ENCODE measurements at regions not wholly inside any gene's neighbourhood (a gene's known extent, or its start where the extent isn't known, plus 50 kb on each side); places are given as distances from the start of the nearest gene placed in this dataset.
"Not testable (repeated sequence)": the region's sequence is repeated elsewhere in the genome, so short reads cannot be mapped to it uniquely, and the experiment has no call there.

DNA sequence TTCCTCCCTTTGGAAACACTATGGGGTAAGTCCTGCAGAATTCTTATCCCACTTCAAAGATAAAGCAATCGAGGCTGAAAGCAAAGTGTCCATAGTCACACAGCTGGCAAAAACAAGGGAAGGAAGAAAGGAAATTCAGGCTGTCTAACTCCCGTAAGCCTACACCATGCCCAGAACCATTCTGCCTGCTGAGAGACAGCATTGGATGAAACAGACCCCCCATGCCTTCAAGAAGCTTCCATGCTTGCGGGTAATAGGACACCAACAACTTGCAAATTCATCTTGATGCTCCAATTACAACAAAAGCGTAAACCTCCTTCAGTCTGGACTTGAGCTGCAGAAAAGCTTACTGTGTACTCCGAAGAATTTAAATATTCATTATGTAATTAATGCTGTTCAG, 181.1 kb upstream of the WWC1 start:
- no peak for FAIRE-seq

DNA sequence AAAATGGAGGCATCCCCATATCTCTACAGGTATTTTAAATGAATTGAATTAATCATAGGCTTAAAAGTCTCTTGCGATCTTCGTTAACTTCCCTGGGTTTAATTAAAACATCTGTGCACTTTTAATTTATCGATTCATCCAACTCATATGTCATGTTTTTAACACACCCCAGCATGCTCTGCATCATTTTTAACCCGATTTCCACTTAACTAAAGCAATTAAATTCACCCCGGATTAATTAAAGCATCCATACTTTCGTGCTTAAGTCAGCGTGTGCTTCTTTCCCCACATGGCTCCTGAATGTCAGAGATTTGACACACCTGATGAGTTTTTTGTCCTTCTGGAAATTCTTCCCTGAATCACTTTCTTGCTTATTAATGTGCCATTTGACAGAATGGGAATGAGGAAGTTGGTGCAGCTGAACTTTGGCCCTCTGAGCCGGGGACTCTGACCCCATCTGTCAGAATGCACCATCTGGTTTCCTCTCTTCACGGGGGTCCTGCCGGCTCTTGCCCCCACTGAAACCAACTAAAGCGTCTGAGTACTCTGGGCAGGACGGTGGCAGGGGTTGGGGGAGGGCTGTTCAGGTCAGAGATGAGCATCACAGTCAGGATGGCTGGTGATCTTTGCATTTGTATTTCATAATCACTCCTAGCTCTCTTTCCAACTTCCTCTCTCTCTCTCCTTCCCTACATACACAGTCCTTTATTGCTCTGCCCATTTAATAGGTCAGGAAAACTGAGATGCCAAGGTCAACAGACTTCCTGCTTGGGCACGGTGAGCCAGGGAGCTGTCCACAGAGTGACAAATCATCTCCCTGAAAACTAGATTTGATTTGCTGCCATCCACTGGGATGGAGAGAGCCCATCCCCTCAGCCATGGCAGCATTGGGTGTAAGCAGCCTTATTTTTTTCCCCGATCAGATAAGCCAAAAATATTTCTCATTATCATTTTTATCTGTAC, 180.3 kb upstream of the WWC1 start:
- FAIRE-seq, result no peak

DNA sequence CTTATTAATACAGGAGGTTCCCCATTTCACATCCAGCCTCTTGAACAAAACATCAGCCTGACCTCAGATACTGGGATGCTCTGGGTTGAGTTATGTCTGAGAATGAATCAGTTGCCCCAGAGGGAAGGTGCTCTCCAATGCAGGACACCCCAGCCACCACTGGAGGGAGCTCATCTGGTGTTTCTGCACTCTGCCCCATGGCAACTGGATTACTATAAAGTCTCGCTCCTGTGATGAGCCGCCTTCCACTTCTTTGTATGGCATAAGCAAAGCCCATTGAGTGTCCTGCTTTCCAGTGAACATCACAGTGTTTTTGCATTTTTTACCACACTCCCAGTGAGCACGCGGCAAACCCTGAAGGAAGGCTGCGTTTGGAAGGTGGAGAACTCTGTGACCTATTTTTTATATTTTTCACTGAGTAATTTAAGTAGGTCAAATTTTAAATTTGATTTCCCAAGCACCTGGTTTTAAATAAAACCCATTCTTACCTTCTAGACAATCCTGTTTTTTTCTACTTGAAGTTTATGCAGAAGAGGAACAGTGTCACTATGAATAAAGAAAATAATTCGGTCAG, 176.9 kb upstream of the WWC1 start:
- no peak for FAIRE-seq

DNA sequence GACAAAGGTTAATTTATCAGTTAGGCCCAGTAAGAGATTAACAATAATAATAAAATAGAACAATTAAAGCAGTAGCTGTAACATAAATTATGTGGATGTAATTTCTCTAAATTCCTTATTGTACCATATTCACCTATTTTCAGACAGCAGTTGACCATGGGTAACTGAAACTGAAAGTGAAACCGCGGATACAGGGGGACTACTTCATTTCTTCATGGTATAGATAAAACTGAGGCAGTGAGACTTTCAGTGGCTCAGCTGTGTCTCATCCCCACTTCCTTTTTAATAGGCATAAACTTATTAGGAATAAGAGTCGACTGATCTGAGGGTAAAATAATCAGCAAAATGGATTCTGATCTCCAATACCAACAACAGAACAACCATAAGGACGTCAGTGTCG, 174.0 kb upstream of the WWC1 start:
- no peak for FAIRE-seq

DNA sequence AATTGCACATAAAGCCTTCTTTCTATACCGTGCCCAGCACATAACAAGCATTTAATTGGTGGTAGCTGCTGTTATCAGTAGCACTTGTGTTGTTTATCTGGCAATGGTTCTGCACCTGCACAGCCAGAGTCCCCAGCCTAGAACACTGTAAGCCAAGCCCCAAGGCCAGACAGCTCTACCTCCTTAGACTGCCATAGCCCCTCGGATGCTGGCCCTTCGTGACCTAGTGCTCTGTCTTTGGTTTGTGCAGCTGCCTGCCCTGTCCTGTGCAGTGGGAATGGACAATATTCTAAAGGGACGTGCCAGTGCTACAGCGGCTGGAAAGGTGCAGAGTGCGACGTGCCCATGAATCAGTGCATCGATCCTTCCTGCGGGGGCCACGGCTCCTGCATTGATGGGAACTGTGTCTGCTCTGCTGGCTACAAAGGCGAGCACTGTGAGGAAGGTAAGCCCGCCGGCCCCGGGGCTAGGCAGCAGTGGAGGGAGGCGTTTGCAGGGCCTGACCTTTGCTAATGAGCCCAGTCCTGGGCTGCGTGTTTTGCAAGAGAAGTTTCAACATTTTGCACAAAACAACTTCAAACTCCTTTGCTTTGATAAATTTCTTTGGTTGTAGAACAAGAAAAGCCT, 173.3 kb upstream of the WWC1 start:
- FAIRE-seq, result no peak

DNA sequence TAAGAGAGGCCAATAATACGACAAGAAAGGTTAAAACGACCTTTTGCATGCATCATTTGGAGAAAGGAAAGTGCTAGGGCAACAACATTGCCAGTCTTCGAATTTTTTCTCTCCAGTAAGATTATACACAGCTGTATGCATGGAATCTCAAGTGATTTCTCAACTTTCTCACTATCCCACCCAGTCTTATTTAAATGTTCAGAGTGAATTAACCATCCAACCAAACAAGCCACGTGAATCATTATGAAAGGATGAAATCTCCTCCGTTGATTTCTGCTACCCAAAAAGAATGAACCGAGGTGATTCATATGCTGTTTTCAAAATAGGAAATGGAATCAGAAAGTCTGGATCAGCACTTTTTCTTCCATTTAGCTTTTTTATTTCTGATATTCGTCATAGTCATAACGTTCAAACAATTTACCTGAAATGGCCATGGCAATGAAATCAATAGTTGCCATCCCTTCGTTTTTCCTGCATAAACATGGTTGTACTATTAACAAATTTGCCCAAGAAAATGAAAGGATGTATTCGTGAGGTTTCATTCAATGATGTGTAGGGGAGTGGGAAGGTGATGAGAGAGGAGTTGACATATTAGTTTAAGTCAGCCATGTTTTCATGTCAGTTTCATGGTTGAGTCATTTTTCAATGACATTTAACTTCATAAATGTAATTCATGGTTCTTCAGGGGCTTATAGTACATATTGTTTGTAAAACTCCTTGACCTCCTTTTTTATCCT, 170.9 kb upstream of the WWC1 start:
- no peak for FAIRE-seq

DNA sequence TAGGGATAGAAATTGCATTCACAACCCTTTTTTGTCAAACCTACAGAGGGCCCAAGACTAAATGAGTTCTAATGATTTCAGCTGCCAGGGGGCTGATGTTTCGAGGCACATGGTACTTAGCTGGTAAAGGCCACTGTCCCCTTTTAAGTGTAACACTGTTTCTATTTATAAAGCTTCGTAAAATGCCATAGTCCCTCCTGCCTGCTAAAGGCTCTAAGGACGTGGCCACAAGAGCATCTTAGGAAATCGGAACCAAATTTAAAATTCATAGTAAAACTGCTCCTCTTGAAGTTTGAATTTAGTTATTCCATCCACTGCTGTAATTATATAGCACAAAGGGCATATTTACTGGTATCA, 170.3 kb upstream of the WWC1 start:
- FAIRE-seq, result no peak

DNA sequence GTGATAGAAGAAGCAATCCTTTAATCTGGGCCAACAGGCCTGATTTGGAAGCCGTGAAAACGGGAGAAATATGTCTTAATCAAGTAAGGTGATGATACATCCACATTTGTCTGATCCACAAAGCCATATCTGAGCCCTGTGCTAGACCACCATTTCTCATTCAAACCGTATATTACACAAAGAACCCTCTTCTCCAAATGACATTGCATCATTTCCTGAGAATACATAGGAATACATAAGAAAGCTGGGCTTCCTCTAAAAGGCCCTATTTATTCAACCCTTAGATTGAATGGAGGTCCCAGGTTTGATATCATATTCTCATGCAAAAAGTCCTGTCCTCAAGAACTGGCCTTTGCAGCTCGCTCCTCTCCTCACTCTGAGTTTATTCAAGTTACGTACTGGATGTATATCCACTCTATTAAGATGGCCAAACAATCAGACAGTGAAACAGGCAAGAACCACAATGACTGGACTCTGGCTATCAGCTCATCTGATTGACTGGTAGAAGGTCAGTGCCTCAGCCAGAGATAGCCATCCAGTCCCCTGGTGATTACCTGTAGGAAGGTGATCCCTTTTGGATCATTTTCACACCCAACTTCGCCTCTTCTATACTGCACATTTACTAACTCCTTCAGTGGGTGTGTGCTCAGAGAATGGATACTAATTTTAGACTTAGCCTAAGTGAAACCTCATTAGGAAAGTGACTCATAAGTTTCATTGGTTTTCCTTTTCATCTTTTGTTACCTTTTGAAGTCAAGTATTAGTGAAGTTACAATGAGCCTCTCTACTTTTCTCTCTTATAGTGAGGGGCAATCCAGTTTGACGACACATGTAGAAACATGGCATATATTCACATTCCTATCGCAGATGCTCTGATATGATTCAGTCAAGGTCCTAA, 167.6 kb upstream of the WWC1 start:
- no peak for FAIRE-seq

DNA sequence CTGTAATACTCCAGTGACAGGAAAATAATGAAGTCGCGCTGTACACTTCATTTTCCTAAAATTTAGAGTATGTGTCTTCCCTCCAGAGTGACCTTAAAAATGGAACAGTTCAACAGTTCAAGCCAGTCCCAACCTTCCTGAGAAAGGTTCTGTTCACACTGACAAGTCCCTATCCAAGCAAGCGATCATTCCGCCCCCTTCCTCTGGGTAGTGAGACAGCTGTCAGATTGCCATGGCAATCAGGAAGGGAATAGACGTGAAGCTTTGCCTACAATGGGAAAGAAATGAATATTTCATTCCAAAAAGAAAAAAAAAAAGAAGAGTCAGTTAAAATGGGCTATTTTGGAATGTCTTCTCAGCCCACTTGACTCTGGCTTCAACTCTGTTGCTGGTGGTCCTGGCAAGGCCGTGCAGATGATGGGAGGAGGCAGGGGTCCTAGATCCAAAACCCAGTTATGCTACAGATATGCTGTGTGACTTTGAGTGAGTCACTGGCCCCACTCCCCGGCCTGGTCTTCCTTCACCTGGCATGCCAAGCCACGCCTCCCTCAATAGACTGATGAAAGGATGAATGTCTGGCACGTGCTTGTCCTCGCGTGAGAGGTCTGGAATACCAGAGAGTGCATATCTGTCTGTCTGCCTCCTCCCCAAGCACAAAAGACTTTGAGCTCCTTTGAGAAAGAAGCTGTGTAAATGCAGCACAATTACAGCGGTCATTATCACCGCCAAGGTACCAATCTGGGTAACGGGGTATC, 165.8 kb upstream of the WWC1 start:
- FAIRE-seq, result no peak

DNA sequence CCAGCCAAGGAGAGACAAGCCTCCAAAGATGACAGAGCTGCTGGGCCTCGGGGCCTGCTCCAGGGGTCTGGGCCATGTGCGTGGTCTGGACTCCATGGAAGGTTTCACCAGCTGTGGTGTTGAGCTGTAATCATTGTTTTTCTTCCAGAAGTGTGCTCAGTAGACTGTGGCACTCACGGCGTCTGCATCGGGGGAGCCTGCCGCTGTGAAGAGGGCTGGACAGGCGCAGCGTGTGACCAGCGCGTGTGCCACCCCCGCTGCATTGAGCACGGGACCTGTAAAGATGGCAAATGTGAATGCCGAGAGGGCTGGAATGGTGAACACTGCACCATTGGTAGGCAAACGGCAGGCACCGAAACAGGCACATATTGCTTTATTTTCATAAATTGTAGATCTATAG, 164.8 kb upstream of the WWC1 start:
- no peak for FAIRE-seq

DNA sequence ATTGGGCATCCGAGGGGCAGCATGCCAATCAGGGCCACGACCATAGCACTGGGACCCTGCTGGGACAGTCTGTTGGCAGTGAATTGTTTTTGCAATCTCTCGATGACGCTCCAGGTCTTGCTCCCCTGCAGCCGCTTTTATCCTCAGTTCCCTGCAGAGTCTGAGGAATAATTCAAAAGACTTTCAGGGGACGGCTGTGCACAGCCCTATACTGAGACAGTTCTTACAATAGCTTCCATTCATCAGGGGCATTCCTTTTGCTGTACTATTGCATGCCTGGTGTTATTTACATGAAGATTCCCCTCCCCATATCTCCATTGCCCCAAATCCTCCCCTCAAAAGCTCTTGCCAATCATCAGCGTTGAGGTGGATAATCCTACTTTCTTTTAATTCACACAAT, 163.3 kb upstream of the WWC1 start:
- no peak for FAIRE-seq

DNA sequence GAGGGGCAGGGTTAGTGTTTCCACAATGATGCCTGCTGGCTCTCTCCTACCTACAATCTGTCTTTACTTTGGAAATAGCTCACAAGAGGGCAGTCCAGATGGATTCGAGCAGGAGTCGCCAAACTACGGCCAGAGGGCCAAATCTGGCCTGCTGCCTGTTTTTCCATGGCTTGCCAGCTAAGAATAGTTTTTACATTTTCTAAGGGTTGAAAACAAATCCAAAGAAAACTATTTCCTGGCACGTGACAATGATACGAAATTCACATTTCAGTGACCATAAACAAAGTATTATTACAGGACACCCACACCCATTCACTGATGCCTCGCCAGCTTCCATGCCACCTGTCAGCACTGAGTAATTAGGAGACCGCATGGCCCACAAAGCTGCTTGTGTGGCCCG, 162.9 kb upstream of the WWC1 start:
- no peak for FAIRE-seq

DNA sequence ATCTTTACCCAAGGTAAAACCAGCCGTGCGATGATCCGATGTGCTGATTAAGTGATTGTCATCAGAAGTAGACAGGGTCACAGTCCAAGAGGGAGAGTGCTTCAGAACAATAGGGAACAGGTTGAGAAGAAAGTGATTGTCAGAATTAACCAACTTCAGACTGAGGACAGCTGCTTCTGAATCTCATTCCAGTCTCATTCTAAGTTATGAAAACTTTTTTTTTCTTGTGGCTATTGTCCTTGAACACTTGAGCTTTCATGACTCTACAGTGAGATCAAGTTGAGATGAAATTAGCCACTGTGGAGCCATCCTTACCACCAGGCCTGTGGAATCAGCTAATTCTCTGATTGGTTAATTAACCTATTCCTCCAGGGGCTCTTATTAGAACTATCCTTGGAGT, 159.9 kb upstream of the WWC1 start:
- FAIRE-seq, result no peak

DNA sequence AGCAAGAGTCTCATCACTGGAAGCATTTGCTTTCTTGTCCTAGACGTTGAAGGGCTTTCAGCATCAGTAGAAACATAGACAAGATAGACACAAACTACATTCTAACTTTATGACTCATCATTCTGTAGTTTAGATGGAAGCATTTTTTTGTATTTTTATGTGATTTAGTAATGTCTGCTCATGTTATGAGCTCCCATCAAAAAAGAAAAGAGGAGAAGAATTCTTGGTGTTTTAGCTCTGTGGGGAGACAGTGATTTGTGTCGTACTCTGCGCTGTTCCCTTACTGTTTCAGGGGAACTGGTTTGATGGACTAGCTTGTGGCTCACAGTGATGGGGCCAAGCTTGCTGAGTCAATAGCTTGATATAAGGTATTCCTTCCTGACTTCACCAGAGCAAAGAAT, 159.2 kb upstream of the WWC1 start:
- no peak for FAIRE-seq

DNA sequence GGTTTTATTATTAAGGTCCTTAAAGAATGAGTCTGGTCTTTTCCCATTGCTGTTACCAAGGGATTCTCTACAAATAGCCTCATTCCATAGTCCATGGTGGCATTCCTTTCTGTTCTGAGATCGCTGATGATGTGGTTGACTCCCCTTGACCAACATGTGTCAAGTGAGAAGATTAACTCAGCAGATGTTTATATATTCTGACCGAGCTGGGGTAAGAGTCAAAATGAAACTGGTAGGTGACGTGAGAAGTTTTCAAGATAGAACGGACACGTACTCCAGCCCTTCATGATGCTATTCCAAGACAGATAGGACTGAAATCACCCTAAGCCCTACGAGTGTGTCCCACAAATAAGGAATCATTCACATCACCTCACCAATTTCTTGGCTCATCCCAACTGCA, 155.5 kb upstream of the WWC1 start:
- FAIRE-seq, result no peak

DNA sequence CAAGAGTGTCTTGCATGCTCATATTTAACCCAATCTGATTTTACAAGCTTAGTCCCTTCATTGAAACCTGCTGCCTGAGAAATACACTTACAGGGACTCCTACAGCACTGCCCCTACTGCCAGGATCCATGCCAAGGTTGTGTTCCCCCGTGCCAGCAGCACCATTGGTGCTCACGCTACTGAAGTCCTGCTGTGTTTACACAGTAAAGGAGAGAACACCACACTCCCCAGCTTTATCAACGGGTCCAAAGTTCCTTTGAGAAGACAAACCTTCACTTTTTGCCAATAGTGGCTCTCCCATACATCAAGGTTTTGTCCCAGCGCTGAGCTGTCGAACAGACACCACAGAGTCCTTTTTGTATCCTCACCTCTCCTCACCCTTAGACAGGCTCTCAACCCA, 155.1 kb upstream of the WWC1 start:
- FAIRE-seq, result no peak

DNA sequence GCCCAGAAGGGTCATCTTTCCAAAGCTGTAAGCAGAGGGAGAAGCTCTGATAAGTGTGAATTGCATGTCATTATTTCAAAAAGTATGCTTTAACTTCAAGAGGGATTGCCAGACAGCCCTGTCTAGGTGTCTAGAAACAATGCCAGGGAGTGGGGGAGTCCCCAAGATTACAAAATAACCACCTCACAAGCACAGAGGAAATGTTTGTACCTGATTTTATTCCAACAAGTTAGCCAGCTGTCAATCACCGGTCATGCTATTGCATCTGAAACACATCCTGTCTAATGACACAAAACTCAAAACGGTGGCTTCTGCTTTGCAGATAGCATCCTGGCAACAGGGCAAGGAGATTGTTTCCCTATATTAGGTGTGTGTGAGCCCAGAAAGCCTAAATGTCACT, 154.2 kb upstream of the WWC1 start:
- no peak for FAIRE-seq

DNA sequence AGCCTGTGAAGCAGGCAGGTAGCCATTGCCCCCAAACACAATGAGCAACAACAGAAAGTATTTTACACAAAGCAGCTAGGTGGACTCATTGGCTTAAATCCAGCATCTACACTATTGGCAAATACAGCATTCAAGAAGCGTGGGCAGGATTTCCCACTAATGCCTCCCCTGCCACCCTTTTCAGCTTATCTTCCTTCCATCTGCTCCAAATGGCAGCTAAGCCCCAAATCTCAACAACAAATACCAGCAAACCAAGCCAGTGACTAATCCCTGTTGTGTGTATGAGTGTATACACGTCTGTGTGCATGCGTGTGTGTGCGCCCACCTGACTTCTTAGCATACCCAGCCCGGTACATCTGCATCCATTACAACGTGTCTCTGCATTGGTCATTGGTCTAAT, 151.2 kb upstream of the WWC1 start:
- FAIRE-seq, result no peak

DNA sequence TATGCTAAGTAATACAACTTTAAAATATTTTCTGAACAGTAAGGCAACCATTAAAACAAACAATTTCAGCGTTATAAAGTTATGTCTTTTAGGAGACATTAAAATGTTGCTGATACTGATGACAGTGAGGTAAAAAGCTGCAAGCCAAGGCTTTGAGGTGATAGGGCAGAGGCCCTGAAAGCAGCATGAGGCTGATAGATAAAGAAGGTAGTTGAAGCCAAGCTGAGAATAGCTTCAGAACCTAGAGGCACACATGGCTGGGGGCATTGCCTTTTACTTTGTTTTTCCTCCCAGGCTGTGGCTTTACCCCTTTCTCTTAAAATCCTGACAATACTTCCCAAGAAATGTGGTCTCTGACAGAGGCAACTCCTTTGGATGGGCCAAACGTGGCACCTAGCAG, 149.0 kb upstream of the WWC1 start:
- FAIRE-seq, result no peak

DNA sequence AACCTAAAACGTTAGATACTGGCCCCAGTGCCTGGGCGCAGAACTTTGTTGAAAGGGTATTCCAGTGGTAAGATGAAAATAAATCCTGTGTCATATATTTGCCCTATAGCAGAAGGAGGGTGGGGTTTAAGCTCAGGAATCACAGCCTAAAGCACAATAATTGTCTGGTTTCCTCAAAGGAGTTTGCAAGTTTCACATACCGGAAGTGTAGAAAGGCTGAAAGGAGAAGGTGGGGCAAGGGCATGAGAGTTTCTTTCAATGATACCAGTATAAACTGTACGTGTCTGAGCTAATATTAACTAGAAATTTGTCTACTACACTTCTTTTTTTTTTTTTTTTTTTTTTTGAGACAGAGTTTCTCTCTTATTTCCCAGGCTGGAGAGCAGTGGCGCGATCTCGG, 147.9 kb upstream of the WWC1 start:
- not testable (repeated sequence) for FAIRE-seq

DNA sequence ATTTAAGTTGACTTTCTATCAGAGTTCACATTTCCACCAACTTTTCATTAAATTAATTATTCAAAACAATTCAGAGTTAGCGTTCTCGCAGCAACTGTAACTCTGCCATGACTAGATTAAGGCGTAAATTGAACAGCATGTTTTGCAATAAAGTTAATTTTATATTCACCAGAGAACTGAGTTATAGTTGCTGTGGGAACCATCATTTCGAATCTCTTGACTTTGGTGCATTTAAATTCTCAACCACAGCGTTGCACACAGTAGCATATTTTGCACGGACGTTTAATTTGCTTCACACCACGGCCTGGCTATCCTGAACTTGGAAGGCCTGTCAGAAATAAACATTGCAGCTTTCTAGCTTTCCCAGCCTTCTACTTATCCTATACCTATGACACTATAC, 144.3 kb upstream of the WWC1 start:
- no peak for FAIRE-seq
